HCT116 (cell line): ENCODE measurements at regions not wholly inside any gene's neighbourhood (a gene's known extent, or its start where the extent isn't known, plus 50 kb on each side); places are given as distances from the start of the nearest gene placed in this dataset.

ENCODE experiments used
- ATAC-seq: fragments of 200-7000 bp; cut with Tn5 transposase; 2 replicates; pipeline ENCODE4 v1.9.1; 2020; ENCODE audit warnings: mild to moderate bottlenecking, moderate library complexity
- BruUV-seq: library from RNA; stranded (reverse); fragments of 400-500 nt; replicated peaks from 2 replicates; lab custom pipeline; 2021; lab: Mats Ljungman, UMichigan
- CTCF ChIA-PET: fragments of 300-600 bp; sonication (Branson Sonifier 250); formaldehyde crosslinking; loops from one replicate; lab custom pipeline; 2021; ENCODE audit warnings: antibody characterized with exemption; lab: Charles Lee
- POLR2A ChIA-PET: fragments of 300-600, 350-600 bp; sonication (Branson Sonifier 250); formaldehyde crosslinking; loops from one replicate; lab custom pipeline; 2021; ENCODE audit warnings: antibody characterized with exemption; lab: Charles Lee
- RAD21 ChIA-PET, 2 experiments: fragments of 300-600 bp; sonication (Branson Sonifier 250); formaldehyde crosslinking; loops; one replicate each; lab custom pipeline; 2023; ENCODE audit warnings: low total read pairs in 2 of 2; ENCODE audit not compliant: uncharacterized antibody in 2 of 2, unreplicated experiment in 2 of 2, low non-redundant PET in 1 of 2; lab: Charles Lee
- DNase-seq: peaks from one replicate; pipeline ENCODE4 v3.0.0-alpha.2; 2010; ENCODE audit warnings: low read depth, low spot score
- H2AFZ ChIP-seq: fragments of 200-600 bp; shearing (Covaris generic), sonication (generic); 2 replicates; pipeline ENCODE4 v1.6.1; 2017; ENCODE audit warnings: low read depth, mixed run types, mixed read lengths, antibody characterized with exemption, low read length; ENCODE audit not compliant: poor library complexity, severe bottlenecking
- H3K27ac ChIP-seq: 2 replicates; pipeline ENCODE4 v1.5.1; 2012; ENCODE audit warnings: low read depth, low read length
- H3K27me3 ChIP-seq: fragments of 200-600 bp; sonication (generic); 2 replicates; pipeline ENCODE4 v1.6.1; 2016; ENCODE audit warnings: mixed run types, low read length, mixed read lengths; ENCODE audit not compliant: insufficient read depth
- H3K36me3 ChIP-seq, 2 experiments: fragments of 200-500 bp in 1 of 2; fragments of 200-600 bp in 1 of 2; sonication (Bioruptor generic) in 1 of 2; sonication (generic) in 1 of 2; 2 replicates each; pipeline versions ENCODE4 v1.5.1 to v1.6.1; 2014 to 2016; ENCODE audit warnings: low read length in 2 of 2, inconsistent platforms in 1 of 2, mixed read lengths in 1 of 2, mixed run types in 1 of 2; ENCODE audit not compliant: insufficient read depth in 2 of 2, control insufficient read depth in 1 of 2
- H3K4me1 ChIP-seq, 2 experiments: fragments of 200-600 bp in 1 of 2; sonication (generic) in 1 of 2; 2 replicates each; pipeline versions ENCODE4 v1.5.1 to v1.6.1; 2012 to 2017; ENCODE audit warnings: low read length in 2 of 2, inconsistent platforms in 1 of 2, mild to moderate bottlenecking in 1 of 2, mixed read lengths in 1 of 2, mixed run types in 1 of 2, moderate library complexity in 1 of 2; ENCODE audit not compliant: insufficient read depth in 2 of 2, control insufficient read depth in 1 of 2
- H3K4me2 ChIP-seq: fragments of 200-600 bp; sonication (generic); 2 replicates; pipeline ENCODE4 v1.6.1; 2017; ENCODE audit warnings: mixed run types, low read length, mixed read lengths
- H3K4me3 ChIP-seq, 2 experiments: fragments of 200-600 bp in 1 of 2; sonication (generic) in 1 of 2; replicated peaks in 1 of 2; 2 replicates each; pipeline ENCODE4 v1.5.1; 2011 to 2016; ENCODE audit warnings: low read length in 2 of 2, control low read depth in 1 of 2, low read depth in 1 of 2, mild to moderate bottlenecking in 1 of 2, mixed read lengths in 1 of 2, mixed run types in 1 of 2
- H3K79me2 ChIP-seq: fragments of 200-600 bp; sonication (generic); 2 replicates; pipeline ENCODE4 v1.6.1; 2017; ENCODE audit warnings: mild to moderate bottlenecking, mixed run types, low read length, moderate library complexity, mixed read lengths; ENCODE audit not compliant: insufficient read depth
- H3K9ac ChIP-seq: fragments of 200-600 bp; sonication (generic); 2 replicates; pipeline ENCODE4 v1.6.1; 2016; ENCODE audit warnings: low read length, mixed read lengths
- H3K9me2 ChIP-seq: fragments of 200-600 bp; sonication (generic), shearing (Covaris generic); 2 replicates; pipeline ENCODE4 v1.6.1; 2017; ENCODE audit warnings: mixed run types, mild to moderate bottlenecking, moderate library complexity; ENCODE audit not compliant: insufficient read depth
- H3K9me3 ChIP-seq, 2 experiments: fragments of 200-500 bp in 1 of 2; fragments of 200-600 bp in 1 of 2; sonication (Bioruptor generic) in 1 of 2; sonication (generic) in 1 of 2; 2 replicates each; pipeline ENCODE4 v1.6.1; 2014 to 2017; ENCODE audit warnings: low read length in 2 of 2, mixed read lengths in 2 of 2, inconsistent platforms in 1 of 2, low read depth in 1 of 2, mild to moderate bottlenecking in 1 of 2, mixed run types in 1 of 2, moderate library complexity in 1 of 2; ENCODE audit not compliant: control insufficient read depth in 1 of 2, insufficient read depth in 1 of 2
- H4K20me1 ChIP-seq: fragments of 200-600 bp; sonication (generic), shearing (Covaris generic); 2 replicates; pipeline ENCODE4 v1.6.1; 2017; ENCODE audit warnings: mixed run types, mild to moderate bottlenecking, moderate library complexity; ENCODE audit not compliant: insufficient read depth
- ATF3 ChIP-seq: IDR thresholded peaks from 2 replicates; pipeline ENCODE4 v1.6.1; 2012
- CEBPB ChIP-seq: IDR thresholded peaks from 2 replicates; pipeline ENCODE4 v1.6.1; 2012; ENCODE audit warnings: low read depth
- EGR1 ChIP-seq: IDR thresholded peaks from 2 replicates; pipeline ENCODE4 v1.6.1; 2012; ENCODE audit warnings: low read depth
- EZH2phosphoT487 ChIP-seq: fragments of 200-600 bp; IDR thresholded peaks from 2 replicates; pipeline ENCODE4 v1.6.1; 2018; ENCODE audit warnings: antibody characterized with exemption, borderline replicate concordance
- FOSL1 ChIP-seq: IDR thresholded peaks from 2 replicates; pipeline ENCODE4 v1.6.1; 2012; ENCODE audit warnings: low read depth
- MAX ChIP-seq: IDR thresholded peaks from 2 replicates; pipeline ENCODE4 v1.6.1; 2012
- POLR2A ChIP-seq: IDR thresholded peaks from 2 replicates; pipeline ENCODE4 v1.7.0; 2011; ENCODE audit warnings: borderline replicate concordance; ENCODE audit not compliant: insufficient read depth, insufficient read length; ENCODE audit errors: extremely low read depth
- POLR2AphosphoS5 ChIP-seq: IDR thresholded peaks from 2 replicates; pipeline ENCODE4 v1.6.1; 2011; ENCODE audit warnings: mild to moderate bottlenecking, low read depth, low read length, moderate library complexity
- REST ChIP-seq: IDR thresholded peaks from 2 replicates; pipeline ENCODE4 v1.6.1; 2012; ENCODE audit warnings: low read depth
- SP1 ChIP-seq: IDR thresholded peaks from 2 replicates; pipeline ENCODE4 v1.6.1; 2012; ENCODE audit warnings: low read depth
- TCF7L2 ChIP-seq: IDR thresholded peaks from 2 replicates; pipeline ENCODE4 v1.7.0; 2011; ENCODE audit warnings: borderline replicate concordance, inconsistent platforms; ENCODE audit not compliant: insufficient read depth, insufficient read length; ENCODE audit errors: extremely low read depth
- YY1 ChIP-seq: IDR thresholded peaks from 2 replicates; pipeline ENCODE4 v1.6.1; 2011; ENCODE audit warnings: low read length, low read depth, moderate library complexity, mild to moderate bottlenecking; ENCODE audit not compliant: insufficient replicate concordance; ENCODE audit errors: extremely low read depth
- ZFX ChIP-seq: fragments of 450-650 bp; IDR thresholded peaks from 2 replicates; pipeline ENCODE4 v1.6.1; 2017
- intact Hi-C: fragments of 100-400 bp; cut with micrococcal nuclease; formaldehyde crosslinking; loops from 2 replicates; pipeline ENCODE4 v1.10.0; 2022

GRCh38 chr19:29111576-29111975 is 101.4 kb downstream of the UQCRFS1 start (continued):
- TF ChIP-seq REST, result no peak
- no peak for TF ChIP-seq ATF3
- no peak for TF ChIP-seq YY1
- TF ChIP-seq, all 23 proteins: peak for 0

- POLR2A ChIA-PET, result no interaction called here
- RAD21 ChIA-PET, result no interaction called here
- H3K9me2 ChIP-seq, result no peaks in the 10 kb centered on the region
- CTCF ChIA-PET, result no interaction called here
- no peak for DNase-seq
- no peak overlapping the region for H3K9ac ChIP-seq
- no peak overlapping the region for H3K27ac ChIP-seq
- intact Hi-C loops, result no loop called here
- H4K20me1 ChIP-seq, result no peaks in the 10 kb centered on the region
- H3K9me3 ChIP-seq, result peaks cover 0 to 12% of the 10 kb centered on the region in 2 experiments; a peak in 2 of 4 replicates
- no peaks in the 10 kb centered on the region for H3K79me2 ChIP-seq
- no TSS peak for BruUV-seq
- no peaks in the 10 kb centered on the region for H3K4me1 ChIP-seq
- H3K4me3 ChIP-seq, result no peak overlapping the region
- H2AFZ ChIP-seq, result no peak overlapping the region
- ATAC-seq, result no peak
- no peak overlapping the region for H3K4me2 ChIP-seq
- no peaks in the 10 kb centered on the region for H3K36me3 ChIP-seq
- no peaks in the 10 kb centered on the region for H3K27me3 ChIP-seq
- TF ChIP-seq EGR1 (no peak), ZFX (no peak), SP1 (no peak), TCF7L2 (no peak), POLR2A (no peak), CEBPB (no peak), REST (no peak), EZH2phosphoT487 (no peak), POLR2AphosphoS5 (no peak), MAX (no peak), FOSL1 (no peak)
Measured at GRCh38 chr19:29107831-29108230, 105.1 kb downstream of the UQCRFS1 start.
